NCI-H1105 (cell line): ENCODE measurements at regions not wholly inside any gene's neighbourhood (a gene's known extent, or its start where the extent isn't known, plus 50 kb on each side); places are given as distances from the start of the nearest gene placed in this dataset.
A peak's percentile ranks its signal among the peaks of the same experiment; 100 is the strongest.
"Not testable (repeated sequence)": the region's sequence is repeated elsewhere in the genome, so short reads cannot be mapped to it uniquely, and the experiment has no call there.

Source experiments
- DNase-seq: peaks from one replicate; lab custom pipeline; 2025; lab: John Stamatoyannopoulos, UW

- DNase-seq: no peak
Observed at GRCh38 chr11:87539596-87539995, 501.9 kb downstream of the TMEM135 start.

- no peak for DNase-seq
Observed at GRCh38 chr11:87536565-87536964, 498.8 kb downstream of the TMEM135 start.

- no peak for DNase-seq
Observed at GRCh38 chr11:87536016-87536415, 498.3 kb downstream of the TMEM135 start.

GRCh38 chr11:87535513-87535912 is 497.8 kb downstream of the TMEM135 start:
- DNase-seq: no peak

GRCh38 chr11:87531835-87532234 is 494.1 kb downstream of the TMEM135 start:
- DNase-seq: not testable (repeated sequence)

GRCh38 chr11:87529486-87529885 is 491.8 kb downstream of the TMEM135 start:
- no peak for DNase-seq

- no peak for DNase-seq
Observed at GRCh38 chr11:87528752-87529151, 491.0 kb downstream of the TMEM135 start.

GRCh38 chr11:87523276-87523675 is 485.5 kb downstream of the TMEM135 start:
- DNase-seq: no peak

- DNase-seq: no peak
Observed at GRCh38 chr11:87518266-87518665, 480.5 kb downstream of the TMEM135 start.

- no peak for DNase-seq
Observed at GRCh38 chr11:87517351-87517750, 479.6 kb downstream of the TMEM135 start.

GRCh38 chr11:87507722-87508121 is 470.0 kb downstream of the TMEM135 start:
- DNase-seq: not testable (repeated sequence)

- DNase-seq: not testable (repeated sequence)
Observed at GRCh38 chr11:87506946-87507345, 469.2 kb downstream of the TMEM135 start.

GRCh38 chr11:87501388-87501787 is 463.7 kb downstream of the TMEM135 start:
- no peak for DNase-seq

- DNase-seq: not testable (repeated sequence)
Observed at GRCh38 chr11:87494936-87495335, 457.2 kb downstream of the TMEM135 start.

GRCh38 chr11:87494026-87494425 is 456.3 kb downstream of the TMEM135 start:
- DNase-seq: not testable (repeated sequence)

- no peak for DNase-seq
Observed at GRCh38 chr11:87493516-87493915, 455.8 kb downstream of the TMEM135 start.

GRCh38 chr11:87491381-87491780 is 453.6 kb downstream of the TMEM135 start:
- DNase-seq: no peak

GRCh38 chr11:87490671-87491070 is 452.9 kb downstream of the TMEM135 start:
- peak; percentile 68 for DNase-seq

GRCh38 chr11:87484566-87484965 is 446.8 kb downstream of the TMEM135 start:
- DNase-seq: no peak

- DNase-seq: no peak
Observed at GRCh38 chr11:87477321-87477720, 439.6 kb downstream of the TMEM135 start.

GRCh38 chr11:87473174-87473573 is 435.4 kb downstream of the TMEM135 start:
- no peak for DNase-seq

GRCh38 chr11:87466223-87466622 is 428.5 kb downstream of the TMEM135 start:
- DNase-seq: no peak

- DNase-seq: no peak
Observed at GRCh38 chr11:87465716-87466115, 428.0 kb downstream of the TMEM135 start.

- peak; percentile 47 for DNase-seq
Observed at GRCh38 chr11:87463486-87464102, 425.9 kb downstream of the TMEM135 start.
